HG03060 (cell line): ENCODE measurements at regions not wholly inside any gene's neighbourhood (a gene's known extent, or its start where the extent isn't known, plus 50 kb on each side); places are given as distances from the start of the nearest gene placed in this dataset.
"Not testable (repeated sequence)": the region's sequence is repeated elsewhere in the genome, so short reads cannot be mapped to it uniquely, and the experiment has no call there.

Experiments used
- ATAC-seq: cut with Tn5 transposase; IDR thresholded peaks from one replicate; pipeline ENCODE4 v1.9.1; 2021; ENCODE audit warnings: low read depth, moderate number of reproducible peaks; ENCODE audit not compliant: unreplicated experiment

- no peak for ATAC-seq
These were observed 70.0 kb upstream of the FAM20A start for GRCh38 chr17:68670967-68671693.

GRCh38 chr17:68666438-68666837 lies 65.3 kb upstream of the FAM20A start:
- not testable (repeated sequence) for ATAC-seq

- no peak for ATAC-seq
These were observed 64.2 kb upstream of the FAM20A start for GRCh38 chr17:68665373-68665772.

- no peak for ATAC-seq
These were observed 61.3 kb upstream of the FAM20A start for GRCh38 chr17:68662479-68662878.

GRCh38 chr17:68662037-68662432 lies 60.9 kb upstream of the FAM20A start:
- no peak for ATAC-seq

GRCh38 chr17:68661265-68662036 lies 60.3 kb upstream of the FAM20A start:
- no peak for ATAC-seq

- ATAC-seq, result no peak
These were observed 59.1 kb upstream of the FAM20A start for GRCh38 chr17:68660302-68660701.

GRCh38 chr17:68658999-68659780 lies 58.0 kb upstream of the FAM20A start:
- ATAC-seq, result no peak

GRCh38 chr17:68657576-68657975 lies 56.4 kb upstream of the FAM20A start:
- no peak for ATAC-seq

GRCh38 chr17:68657166-68657565 lies 56.0 kb upstream of the FAM20A start:
- no peak for ATAC-seq

GRCh38 chr17:68656666-68657065 lies 55.5 kb upstream of the FAM20A start:
- no peak for ATAC-seq
